Uterus (tissue), 2 donors: ENCODE measurements at regions not wholly inside any gene's neighbourhood (a gene's known extent, or its start where the extent isn't known, plus 50 kb on each side); places are given as distances from the start of the nearest gene placed in this dataset.

ENCODE experiments used
- POLR2A ChIP-seq, 2 donors: fragments of 450-650 bp; IDR thresholded peaks; one replicate each; pipeline ENCODE4 v1.6.1; 2016; ENCODE audit warnings: antibody characterized with exemption in 2 of 2, mild to moderate bottlenecking in 1 of 2, moderate library complexity in 1 of 2
- TF ChIP-seq, protein P1 (sequence below), 4 experiments: fragments of 200-600 bp in 2 of 4; fragments of 450-650 bp in 2 of 4; sonication (generic) in 2 of 4; IDR thresholded peaks; one replicate each; pipeline ENCODE4 v1.5.1; 2016 to 2019; ENCODE audit warnings: antibody characterized with exemption in 4 of 4, mild to moderate bottlenecking in 2 of 4, moderate library complexity in 1 of 4

DNA sequence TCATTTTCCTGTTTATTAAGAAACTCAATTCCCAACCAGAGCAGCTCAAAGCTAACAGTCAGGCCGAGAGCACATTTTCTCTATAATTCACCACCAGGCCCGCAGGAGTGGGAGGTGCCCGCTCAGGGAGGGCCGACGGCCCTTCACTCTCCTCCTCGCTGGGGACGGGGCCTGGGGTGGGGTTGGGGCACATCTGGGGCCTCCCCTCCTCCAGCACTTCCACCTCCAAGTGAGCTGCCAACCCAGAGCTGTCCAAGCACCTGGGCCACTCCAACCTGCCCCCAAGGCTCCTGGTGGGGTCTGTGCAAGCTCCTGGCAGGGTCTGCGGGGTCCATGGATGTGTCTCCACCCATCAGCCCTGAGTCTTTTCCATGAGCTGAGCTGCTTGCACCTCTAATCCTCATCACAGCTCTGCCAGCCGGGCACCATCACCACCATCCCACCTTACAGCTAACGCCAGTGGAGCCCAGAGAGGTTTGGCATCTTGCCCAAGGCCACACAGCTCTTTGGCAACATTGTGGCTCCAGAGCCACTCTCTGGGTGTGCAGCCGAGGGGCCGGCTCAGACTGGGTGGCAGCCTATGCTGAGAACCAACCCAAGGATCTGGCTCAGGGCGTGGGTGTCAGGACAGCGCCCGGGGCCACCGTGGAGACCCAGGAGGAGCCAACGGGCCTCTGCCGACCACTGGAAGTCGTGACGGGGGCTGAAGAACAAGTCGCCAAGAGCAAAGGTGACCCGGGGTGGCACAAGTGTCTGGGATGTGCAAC is 193.5 kb downstream of the BRD1 start:
- TF ChIP-seq, protein P1, sequence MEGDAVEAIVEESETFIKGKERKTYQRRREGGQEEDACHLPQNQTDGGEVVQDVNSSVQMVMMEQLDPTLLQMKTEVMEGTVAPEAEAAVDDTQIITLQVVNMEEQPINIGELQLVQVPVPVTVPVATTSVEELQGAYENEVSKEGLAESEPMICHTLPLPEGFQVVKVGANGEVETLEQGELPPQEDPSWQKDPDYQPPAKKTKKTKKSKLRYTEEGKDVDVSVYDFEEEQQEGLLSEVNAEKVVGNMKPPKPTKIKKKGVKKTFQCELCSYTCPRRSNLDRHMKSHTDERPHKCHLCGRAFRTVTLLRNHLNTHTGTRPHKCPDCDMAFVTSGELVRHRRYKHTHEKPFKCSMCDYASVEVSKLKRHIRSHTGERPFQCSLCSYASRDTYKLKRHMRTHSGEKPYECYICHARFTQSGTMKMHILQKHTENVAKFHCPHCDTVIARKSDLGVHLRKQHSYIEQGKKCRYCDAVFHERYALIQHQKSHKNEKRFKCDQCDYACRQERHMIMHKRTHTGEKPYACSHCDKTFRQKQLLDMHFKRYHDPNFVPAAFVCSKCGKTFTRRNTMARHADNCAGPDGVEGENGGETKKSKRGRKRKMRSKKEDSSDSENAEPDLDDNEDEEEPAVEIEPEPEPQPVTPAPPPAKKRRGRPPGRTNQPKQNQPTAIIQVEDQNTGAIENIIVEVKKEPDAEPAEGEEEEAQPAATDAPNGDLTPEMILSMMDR (IDR thresholded peaks at IDR 0.05), result no peak
- TF ChIP-seq POLR2A (IDR thresholded peaks at IDR 0.05), result no peak
